ENCODE measurements at regions not wholly inside any gene's neighbourhood (a gene's known extent, or its start where the extent isn't known, plus 50 kb on each side); places are given as distances from the start of the nearest gene placed in this dataset.

DNA sequence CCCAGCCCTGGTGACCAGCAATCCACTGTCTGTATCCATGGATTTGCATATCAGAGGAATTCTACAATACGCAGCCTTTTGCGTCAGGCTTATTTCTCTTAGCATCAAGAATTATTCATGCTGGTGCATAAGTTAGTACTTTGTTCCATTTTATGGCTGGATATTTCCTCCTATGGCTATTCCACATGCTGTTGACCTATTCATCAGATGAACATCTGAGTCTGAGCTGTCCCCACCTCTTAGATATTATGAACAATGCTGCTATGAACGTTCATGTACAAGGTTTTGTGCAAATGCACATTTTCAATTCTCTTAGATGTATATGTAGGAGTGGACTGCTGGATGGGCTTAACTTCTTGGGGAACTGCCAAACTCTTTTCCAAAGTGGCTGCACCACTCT is 79.0 kb upstream of the CST7 start:
- no peaks in the 10 kb centered on the region for H3K27me3 ChIP-seq (ENCODE audit: control insufficient read depth in 2 of 2, insufficient read depth in 2 of 2, low read length in 2 of 2)
- intact Hi-C loops (cut with micrococcal nuclease) (no loop called here), dilution Hi-C loops (cut with MboI; ENCODE audit: extremely low pct_ligation_motif_present, low sequenced_read_pairs) (no loop called here)
- no peaks in the 10 kb centered on the region for H3K4me1 ChIP-seq (ENCODE audit: control insufficient read depth, extremely low read depth, insufficient read depth, low read length)
- TF ChIP-seq GATA2 (IDR thresholded peaks at IDR 0.05; ENCODE audit: insufficient read depth, insufficient read length, low read depth, low read length) (no peak), POLR2A (IDR thresholded peaks at IDR 0.05; ENCODE audit: low read depth, low read length) (no peak), MAX (IDR thresholded peaks at IDR 0.05; ENCODE audit: insufficient read depth, insufficient read length) (no peak), MYC (IDR thresholded peaks at IDR 0.05; ENCODE audit: low read depth, low read length) (no peak)
- H3K9me1 ChIP-seq (replicated peaks; ENCODE audit: control insufficient read depth, extremely low read depth, insufficient read depth, low read length) = no peaks in the 10 kb centered on the region
- no peak overlapping the region for H3K9ac ChIP-seq (replicated peaks; ENCODE audit: extremely low read depth, insufficient read depth, low read length)
- H4K20me1 ChIP-seq (replicated peaks; ENCODE audit: control insufficient read depth, extremely low read depth, insufficient read depth, low read length) = no peaks in the 10 kb centered on the region
- H3K36me3 ChIP-seq (ENCODE audit: control insufficient read depth in 2 of 2, extremely low read depth in 1 of 2, insufficient read depth in 2 of 2, low read length in 2 of 2) = no peaks in the 10 kb centered on the region
- no peak for DNase-seq (ENCODE audit: low read depth, low spot score)
- ChIA-PET CTCF (no interaction called here), POLR2A (no interaction called here)
- no peak overlapping the region for H3K4me2 ChIP-seq (ENCODE audit: insufficient read depth, low read length)
- no peaks in the 10 kb centered on the region for H3K79me2 ChIP-seq (ENCODE audit: control insufficient read depth, insufficient read depth, low read length)
- H2AFZ ChIP-seq (ENCODE audit: low read depth, low read length) = no peak overlapping the region
- no peak overlapping the region for H3K4me3 ChIP-seq (replicated peaks in 1 of 3; ENCODE audit: insufficient read depth in 1 of 3, low read depth in 1 of 3, low read length in 3 of 3)
- no peak overlapping the region for H3K27ac ChIP-seq (ENCODE audit: insufficient read depth, low read depth, low read length)
- BruUV-seq (replicated peaks) = no TSS peak
- H3K9me3 ChIP-seq (replicated peaks; ENCODE audit: control insufficient read depth, insufficient read depth, low read length) = peaks cover 6% of the 10 kb centered on the region
- FAIRE-seq = no peak

GRCh38 chr20:24870881-24871280 is 78.2 kb upstream of the CST7 start:
- H3K79me2 ChIP-seq (ENCODE audit: control insufficient read depth, insufficient read depth, low read length) = no peaks in the 10 kb centered on the region
- no peaks in the 10 kb centered on the region for H3K4me1 ChIP-seq (ENCODE audit: control insufficient read depth, extremely low read depth, insufficient read depth, low read length)
- POLR2A ChIA-PET = no interaction called here
- H2AFZ ChIP-seq (ENCODE audit: low read depth, low read length) = no peak overlapping the region
- DNase-seq (ENCODE audit: low read depth, low spot score) (no peak), FAIRE-seq (no peak)
- H3K4me3 ChIP-seq (replicated peaks in 1 of 3; ENCODE audit: insufficient read depth in 1 of 3, low read depth in 1 of 3, low read length in 3 of 3) = no peak overlapping the region
- no peak overlapping the region for H3K9ac ChIP-seq (replicated peaks; ENCODE audit: extremely low read depth, insufficient read depth, low read length)
- BruUV-seq (replicated peaks) = no TSS peak
- H3K36me3 ChIP-seq (ENCODE audit: control insufficient read depth in 2 of 2, extremely low read depth in 1 of 2, insufficient read depth in 2 of 2, low read length in 2 of 2) = no peaks in the 10 kb centered on the region
- H4K20me1 ChIP-seq (replicated peaks; ENCODE audit: control insufficient read depth, extremely low read depth, insufficient read depth, low read length) = no peaks in the 10 kb centered on the region
- CTCF ChIA-PET = no interaction called here
- intact Hi-C loops (cut with micrococcal nuclease) = no loop called here
- no peak overlapping the region for H3K27ac ChIP-seq (ENCODE audit: insufficient read depth, low read depth, low read length)
- H3K9me3 ChIP-seq (replicated peaks; ENCODE audit: control insufficient read depth, insufficient read depth, low read length) = peaks cover 2% of the 10 kb centered on the region
- no peak for TF ChIP-seq JUN (IDR thresholded peaks at IDR 0.05; ENCODE audit: borderline replicate concordance, insufficient read depth, insufficient read length, low read depth)
- TF ChIP-seq POLR2A (IDR thresholded peaks at IDR 0.05; ENCODE audit: low read depth, low read length) = no peak
- no peak for TF ChIP-seq FOS (IDR thresholded peaks at IDR 0.05; ENCODE audit: borderline replicate concordance, insufficient read depth, low read length)
- TF ChIP-seq, protein P1, sequence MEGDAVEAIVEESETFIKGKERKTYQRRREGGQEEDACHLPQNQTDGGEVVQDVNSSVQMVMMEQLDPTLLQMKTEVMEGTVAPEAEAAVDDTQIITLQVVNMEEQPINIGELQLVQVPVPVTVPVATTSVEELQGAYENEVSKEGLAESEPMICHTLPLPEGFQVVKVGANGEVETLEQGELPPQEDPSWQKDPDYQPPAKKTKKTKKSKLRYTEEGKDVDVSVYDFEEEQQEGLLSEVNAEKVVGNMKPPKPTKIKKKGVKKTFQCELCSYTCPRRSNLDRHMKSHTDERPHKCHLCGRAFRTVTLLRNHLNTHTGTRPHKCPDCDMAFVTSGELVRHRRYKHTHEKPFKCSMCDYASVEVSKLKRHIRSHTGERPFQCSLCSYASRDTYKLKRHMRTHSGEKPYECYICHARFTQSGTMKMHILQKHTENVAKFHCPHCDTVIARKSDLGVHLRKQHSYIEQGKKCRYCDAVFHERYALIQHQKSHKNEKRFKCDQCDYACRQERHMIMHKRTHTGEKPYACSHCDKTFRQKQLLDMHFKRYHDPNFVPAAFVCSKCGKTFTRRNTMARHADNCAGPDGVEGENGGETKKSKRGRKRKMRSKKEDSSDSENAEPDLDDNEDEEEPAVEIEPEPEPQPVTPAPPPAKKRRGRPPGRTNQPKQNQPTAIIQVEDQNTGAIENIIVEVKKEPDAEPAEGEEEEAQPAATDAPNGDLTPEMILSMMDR (IDR thresholded peaks at IDR 0.05; ENCODE audit: extremely low read depth in 1 of 2, insufficient read depth in 1 of 2, low read depth in 1 of 2, low read length in 2 of 2) = no peak
- TF ChIP-seq MAX (IDR thresholded peaks at IDR 0.05; ENCODE audit: insufficient read depth, insufficient read length) = no peak
- TF ChIP-seq EZH2 (IDR thresholded peaks at IDR 0.05; ENCODE audit: borderline replicate concordance, low read depth, low read length, severe bottlenecking) = no peak
- no peak for TF ChIP-seq MYC (IDR thresholded peaks at IDR 0.05; ENCODE audit: low read depth, low read length)
- TF ChIP-seq GATA2 (IDR thresholded peaks at IDR 0.05; ENCODE audit: insufficient read depth, insufficient read length, low read depth, low read length) = no peak
- TF ChIP-seq POLR2AphosphoS5 (IDR thresholded peaks at IDR 0.05; ENCODE audit: insufficient read depth, low read depth, low read length) = no peak
- H3K27me3 ChIP-seq (ENCODE audit: control insufficient read depth in 2 of 2, insufficient read depth in 2 of 2, low read length in 2 of 2) = no peaks in the 10 kb centered on the region
- dilution Hi-C loops (cut with MboI; ENCODE audit: extremely low pct_ligation_motif_present, low sequenced_read_pairs) = no loop called here
- no peak overlapping the region for H3K4me2 ChIP-seq (ENCODE audit: insufficient read depth, low read length)
- H3K9me1 ChIP-seq (replicated peaks; ENCODE audit: control insufficient read depth, extremely low read depth, insufficient read depth, low read length) = no peaks in the 10 kb centered on the region

All from endothelial cell of umbilical vein (primary cell).